ENCODE measurements at regions not wholly inside any gene's neighbourhood (a gene's known extent, or its start where the extent isn't known, plus 50 kb on each side); places are given as distances from the start of the nearest gene placed in this dataset.

DNA sequence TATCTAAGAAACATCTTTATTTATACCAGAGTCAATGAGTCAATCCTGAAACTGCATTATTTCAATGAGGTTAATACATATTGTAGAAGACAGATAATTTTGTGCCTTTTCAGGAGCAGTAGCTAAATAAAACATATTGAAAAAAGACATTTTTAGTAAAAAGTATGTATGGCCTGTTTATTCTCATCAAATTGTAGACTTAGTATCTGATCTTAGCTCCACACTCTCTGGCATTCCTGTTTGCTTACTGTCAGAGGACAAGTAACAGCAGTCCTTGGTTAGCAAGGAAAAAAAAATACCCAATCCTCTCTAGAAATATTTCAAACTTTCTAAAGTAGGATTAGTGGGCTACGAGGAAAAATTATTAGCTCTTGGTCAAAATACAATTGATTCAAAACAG is 50.5 kb upstream of the GUCY1A1 start:
- no peak for DNase-seq (ENCODE audit: low spot score)

DNA sequence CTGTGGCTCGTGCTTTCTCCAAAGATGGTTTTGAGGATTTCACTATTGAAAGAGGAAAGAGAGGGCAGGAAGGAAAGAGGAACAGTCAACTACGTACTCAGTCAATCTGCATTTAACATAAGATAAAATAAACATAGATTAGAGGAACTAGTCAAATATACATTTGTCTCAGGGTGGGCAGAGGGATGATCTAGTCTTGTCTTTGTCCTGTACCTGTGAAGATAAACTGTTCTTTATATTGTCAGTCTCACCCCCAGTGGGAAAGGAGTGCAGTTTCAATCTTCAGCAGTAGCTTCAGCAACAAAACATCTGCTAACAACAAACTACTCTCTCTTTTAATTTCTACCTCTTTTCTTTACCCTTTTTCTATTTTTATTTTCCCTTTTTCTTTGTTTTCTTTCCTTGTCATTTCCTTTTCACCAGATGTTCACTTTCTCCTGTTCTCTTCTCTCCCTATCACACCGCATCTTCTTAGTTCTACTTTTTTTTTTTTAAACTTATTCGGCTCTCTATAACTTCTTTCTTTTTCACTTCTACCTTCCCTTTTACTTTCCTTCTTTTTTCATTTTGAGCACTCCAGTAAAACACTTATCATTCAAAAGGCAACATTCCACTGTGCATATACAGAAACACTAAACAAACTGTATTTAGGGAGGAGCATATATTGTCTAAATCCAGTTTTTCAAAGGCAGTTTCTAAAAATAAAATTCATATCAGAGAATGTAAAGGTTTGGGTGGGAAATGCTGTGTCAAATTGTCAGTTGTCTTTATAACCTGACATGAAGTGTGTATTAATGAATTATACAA is 51.4 kb upstream of the GUCY1A1 start:
- no peak for DNase-seq (ENCODE audit: low spot score)

DNA sequence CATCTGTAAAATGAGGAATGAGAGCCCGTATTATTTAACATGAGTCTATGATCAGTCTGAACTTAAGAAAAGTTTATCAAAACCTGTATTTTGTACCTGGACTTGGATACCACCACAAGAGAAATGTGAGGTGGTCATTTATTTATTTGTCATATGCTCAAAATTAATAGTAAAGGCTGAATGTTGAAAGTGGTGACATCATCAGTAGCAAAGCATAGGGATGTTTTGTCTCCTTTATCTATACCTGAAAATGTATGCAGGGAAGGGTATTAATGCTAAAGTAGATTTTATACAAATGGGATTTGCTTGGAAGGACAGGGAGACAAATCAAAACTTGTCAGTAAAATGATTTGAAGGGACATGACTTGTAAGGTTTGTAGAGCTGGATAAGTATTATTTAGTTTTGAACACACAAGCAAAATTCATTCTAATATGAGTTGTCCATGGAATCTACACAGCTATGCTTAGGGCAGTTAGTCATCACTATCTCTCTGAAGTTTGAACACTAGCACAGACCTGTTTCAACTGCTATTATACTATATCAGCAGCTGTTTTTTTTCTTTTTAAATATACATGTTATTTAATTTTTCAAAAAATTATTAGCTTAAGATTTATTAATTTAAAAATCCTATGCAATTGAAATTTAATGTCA is 52.4 kb upstream of the GUCY1A1 start:
- DNase-seq (ENCODE audit: low spot score), result no peak

DNA sequence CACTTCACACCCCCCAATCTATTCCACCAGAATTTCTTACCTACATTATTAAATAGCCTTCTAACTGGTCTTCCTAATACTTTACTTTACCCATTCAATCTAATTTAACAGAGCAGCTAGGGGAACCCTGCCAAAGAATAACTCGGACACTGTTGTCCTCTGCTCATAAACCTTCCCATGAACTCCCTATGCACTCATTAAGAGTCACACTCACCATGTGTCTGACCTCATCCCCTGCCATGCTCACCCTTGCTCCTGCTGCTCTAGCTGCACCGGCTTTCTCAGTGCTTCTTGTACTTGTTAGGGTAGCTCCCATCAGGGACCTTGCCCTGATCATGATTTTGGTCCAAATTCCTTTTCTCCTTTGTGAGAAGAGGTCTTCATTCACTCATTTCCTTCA is 54.6 kb upstream of the GUCY1A1 start:
- no peak for DNase-seq (ENCODE audit: low spot score)

DNA sequence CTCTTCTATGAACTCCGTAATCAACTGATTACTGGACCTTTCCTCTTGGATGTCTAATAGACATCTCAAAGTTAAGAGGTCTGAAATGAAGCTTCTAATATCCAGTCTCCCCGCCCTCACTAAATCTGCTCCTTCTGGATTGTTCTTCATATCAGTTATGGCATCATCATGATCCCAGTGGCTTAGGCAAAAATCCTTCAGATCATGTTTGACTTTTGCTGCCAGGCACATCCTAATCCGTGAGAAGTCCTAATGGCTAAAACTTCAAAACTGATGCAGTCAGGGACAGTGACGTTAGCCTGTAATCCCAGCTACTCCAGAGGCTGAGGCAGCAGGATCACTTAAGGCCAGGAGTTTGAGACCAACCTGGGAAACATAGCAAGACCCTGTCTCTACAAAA is 55.1 kb upstream of the GUCY1A1 start:
- DNase-seq (ENCODE audit: low spot score), result no peak

DNA sequence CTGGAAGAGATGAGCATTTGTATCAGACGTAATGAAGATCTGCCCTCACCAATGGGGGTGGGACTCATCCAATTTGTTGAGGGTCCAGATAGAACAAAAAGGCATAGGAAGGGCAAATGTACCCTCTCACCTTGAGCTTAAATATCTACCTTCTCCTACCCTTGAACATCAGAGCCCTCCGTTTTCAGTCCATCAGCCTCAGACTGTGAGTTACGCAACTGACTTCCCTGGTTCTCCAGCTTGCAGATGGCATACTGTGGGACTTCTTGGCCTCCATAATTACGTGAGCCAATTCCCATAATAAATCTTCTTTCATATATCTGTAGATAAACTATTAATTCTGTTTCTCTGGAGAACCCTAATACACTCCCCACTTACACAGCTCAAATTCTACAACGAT is 56.5 kb upstream of the GUCY1A1 start:
- DNase-seq (ENCODE audit: low spot score), result no peak

DNA sequence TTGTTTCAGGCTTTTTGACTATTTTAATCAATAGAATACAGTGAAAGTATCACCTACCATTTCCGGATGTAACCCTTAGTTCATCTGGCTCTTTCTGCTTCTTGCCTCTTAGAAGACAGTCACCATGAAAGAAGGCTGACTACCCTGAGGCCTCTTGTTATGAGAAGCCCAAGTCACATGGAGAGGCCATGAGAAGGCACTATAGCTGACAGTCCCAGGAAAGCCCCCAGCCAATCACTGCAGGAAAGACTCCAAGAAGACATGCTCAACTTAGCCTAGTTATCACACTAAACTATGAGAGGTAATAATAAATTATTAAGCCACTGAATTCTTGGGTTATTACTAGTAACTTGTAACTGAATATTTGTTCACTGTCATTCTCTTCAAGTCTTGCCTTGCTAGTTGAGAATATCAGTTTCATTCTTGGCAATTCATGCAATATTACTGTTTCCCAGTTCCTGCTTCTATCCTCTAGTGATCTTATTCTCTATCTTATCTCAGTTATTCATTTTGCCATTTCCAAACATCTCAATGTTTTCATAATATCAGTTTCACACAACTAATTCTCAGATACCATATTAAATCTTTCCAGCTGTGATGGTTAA is 57.1 kb upstream of the GUCY1A1 start:
- DNase-seq (ENCODE audit: low spot score), result no peak

GRCh38 chr4:155608225-155608885 is 58.3 kb upstream of the GUCY1A1 start:
- no peak for DNase-seq (ENCODE audit: low spot score)

- no peak for DNase-seq (ENCODE audit: low spot score)
These were observed 59.2 kb upstream of the GUCY1A1 start for GRCh38 chr4:155607481-155607880.

GRCh38 chr4:155604718-155605626 is 61.7 kb upstream of the GUCY1A1 start:
- peak; percentile 84 for DNase-seq (ENCODE audit: low spot score)

- DNase-seq (ENCODE audit: low spot score), result no peak
These were observed 63.2 kb upstream of the GUCY1A1 start for GRCh38 chr4:155603360-155603891.

- DNase-seq (ENCODE audit: low spot score), result no peak
These were observed 64.1 kb upstream of the GUCY1A1 start for GRCh38 chr4:155602351-155603140.

GRCh38 chr4:155600244-155600643 is 66.4 kb upstream of the GUCY1A1 start:
- DNase-seq (ENCODE audit: low spot score), result no peak

DNA sequence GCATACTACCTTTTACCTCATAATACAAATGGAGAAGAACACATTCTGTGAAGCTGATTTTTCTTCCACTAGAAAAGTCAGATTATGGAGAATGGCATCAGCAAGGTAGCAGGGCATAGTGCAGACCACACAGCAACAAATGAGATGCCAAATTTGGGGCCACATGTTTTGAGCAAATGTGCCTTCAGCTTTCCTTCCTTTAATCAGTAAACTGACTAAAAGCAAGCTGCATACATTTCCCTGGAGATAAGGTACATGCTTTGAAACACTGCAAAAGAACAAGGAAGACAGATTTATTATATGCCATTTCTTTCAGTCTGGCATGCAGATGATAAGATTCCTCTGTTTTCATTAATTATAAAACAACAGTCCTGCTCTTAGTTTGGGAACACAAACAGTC is 67.1 kb upstream of the GUCY1A1 start:
- DNase-seq (ENCODE audit: low spot score), result no peak

DNA sequence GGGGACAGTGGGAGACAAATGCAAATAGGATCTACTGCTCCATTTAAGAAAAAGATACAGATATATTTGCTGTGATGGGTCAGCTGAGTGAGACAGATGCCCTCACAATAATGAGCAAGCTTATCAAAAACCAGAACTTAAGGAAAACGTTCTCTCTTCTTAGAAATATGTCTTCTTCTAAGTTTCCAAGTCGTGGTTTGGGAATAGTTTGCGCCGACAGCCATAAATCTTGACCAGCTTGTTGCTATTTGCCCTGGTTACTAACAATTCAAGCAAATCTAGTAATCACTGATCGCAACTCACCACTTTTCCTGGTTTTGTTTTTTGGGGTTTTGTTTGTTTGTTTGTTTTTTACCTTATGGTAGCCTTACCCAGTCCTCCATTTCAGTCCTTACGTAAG is 67.6 kb upstream of the GUCY1A1 start:
- DNase-seq (ENCODE audit: low spot score), result no peak

DNA sequence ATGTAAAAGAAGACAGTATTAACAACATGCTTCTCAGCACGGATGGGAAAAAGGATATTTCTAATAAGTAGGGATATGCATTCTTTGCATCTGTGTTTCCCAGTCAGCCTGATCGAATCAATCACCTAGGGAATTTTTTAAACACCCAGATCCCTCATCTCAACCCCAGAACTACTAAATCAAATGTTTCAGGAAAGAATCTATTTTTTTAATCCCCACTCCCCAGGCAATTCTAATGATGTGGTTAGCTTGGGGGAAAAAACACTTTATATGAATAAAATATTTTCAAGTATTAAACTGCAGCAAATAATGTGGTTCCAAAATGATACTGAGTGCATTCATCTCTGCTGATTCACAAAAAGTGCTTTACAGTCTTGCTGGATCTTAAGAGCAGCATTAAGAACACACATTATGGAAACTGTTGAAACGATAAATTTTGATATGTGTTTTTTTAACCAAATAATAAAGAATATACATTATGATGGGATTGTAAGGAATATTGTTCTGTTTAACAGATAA is 68.7 kb upstream of the GUCY1A1 start:
- DNase-seq (ENCODE audit: low spot score), result no peak

DNA sequence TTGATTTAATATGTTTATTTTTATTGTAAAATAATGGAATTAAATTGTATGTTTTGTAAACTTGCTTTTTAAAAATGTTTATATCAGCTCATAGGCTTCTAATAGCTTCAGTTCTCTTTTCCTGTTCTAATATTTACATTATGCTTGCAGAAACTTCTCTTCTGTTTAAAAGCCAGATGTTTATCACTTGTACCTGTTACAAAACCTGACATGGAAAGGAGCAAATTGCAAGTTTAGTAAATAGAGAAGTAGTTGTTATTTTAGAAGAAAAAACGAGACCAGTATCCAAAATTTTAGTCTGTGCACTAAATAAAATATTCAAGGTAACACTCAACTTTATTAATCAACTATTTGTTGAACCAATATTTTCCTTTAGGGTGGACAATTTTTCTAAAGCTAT is 69.4 kb upstream of the GUCY1A1 start:
- DNase-seq (ENCODE audit: low spot score), result no peak

GRCh38 chr4:155593793-155594192 is 72.9 kb upstream of the GUCY1A1 start:
- no peak for DNase-seq (ENCODE audit: low spot score)

GRCh38 chr4:155592938-155593297 is 73.7 kb upstream of the GUCY1A1 start:
- no peak for DNase-seq (ENCODE audit: low spot score)

Measured in H4 (cell line).